Right cardiac atrium (tissue), 5 donors: ENCODE measurements at regions not wholly inside any gene's neighbourhood (a gene's known extent, or its start where the extent isn't known, plus 50 kb on each side); places are given as distances from the start of the nearest gene placed in this dataset.
"Not testable (repeated sequence)": the region's sequence is repeated elsewhere in the genome, so short reads cannot be mapped to it uniquely, and the experiment has no call there.

Source experiments
- ATAC-seq, 2 donors: fragments of 200-7000 bp; cut with Tn5 transposase; one replicate each; pipeline versions ENCODE4 v1.8.0 to v1.9.1; 2020; ENCODE audit warnings: moderate library complexity in 2 of 2, mild to moderate bottlenecking in 1 of 2
- DNase-seq, 3 donors: peaks; one replicate each; pipeline ENCODE4 v3.0.0-alpha.2; 2020
- H3K27ac ChIP-seq: one replicate; pipeline ENCODE4 v1.5.1; 2013; ENCODE audit warnings: mild to moderate bottlenecking, low read length, control low read depth, moderate library complexity
- H3K27me3 ChIP-seq: one replicate; pipeline ENCODE4 v1.6.1; 2013; ENCODE audit not compliant: control insufficient read depth, insufficient read depth
- H3K4me1 ChIP-seq: one replicate; pipeline ENCODE4 v1.6.1; 2013; ENCODE audit warnings: low read length; ENCODE audit not compliant: control insufficient read depth, insufficient read depth
- H3K4me3 ChIP-seq: one replicate; pipeline ENCODE4 v1.5.1; 2013; ENCODE audit warnings: low read length, control low read depth
- H3K9me3 ChIP-seq: one replicate; pipeline ENCODE4 v1.6.1; 2013; ENCODE audit warnings: low read length; ENCODE audit not compliant: control insufficient read depth
- WGBS: extraction: QIAGEN DNeasy Blood & Tissue Kit; methylation state at CpG from one replicate; pipeline ENCODE4 v1.1.7; 2013; 5-methylcytosine and 5-hydroxymethylcytosine counted together
- intact Hi-C, 4 donors: fragments of 100-400 bp; cut with DNase I; formaldehyde crosslinking; loops; one replicate each; pipeline versions ENCODE4 v1.11.0 to v1.14.0; 2022 to 2023
- donor health status: healthy with polysubstance abuse.
- donor health status: DM: no; HTN: yes; CAD: no.
- donor health status: DM: no; HTN: no; CAD: no.
- donor health status: DM: no; HTN: yes; CAD: no; lungs with severe emphysema.
- donor health status: DM: yes; HTN: yes; CAD: no.

- intact Hi-C loops, result no loop called here
- H3K9me3 ChIP-seq, result no peaks in the 10 kb centered on the region
- ATAC-seq, result no peak
Observed at GRCh38 chr13:58300224-58300623, 668.7 kb downstream of the PCDH17 start.

DNA sequence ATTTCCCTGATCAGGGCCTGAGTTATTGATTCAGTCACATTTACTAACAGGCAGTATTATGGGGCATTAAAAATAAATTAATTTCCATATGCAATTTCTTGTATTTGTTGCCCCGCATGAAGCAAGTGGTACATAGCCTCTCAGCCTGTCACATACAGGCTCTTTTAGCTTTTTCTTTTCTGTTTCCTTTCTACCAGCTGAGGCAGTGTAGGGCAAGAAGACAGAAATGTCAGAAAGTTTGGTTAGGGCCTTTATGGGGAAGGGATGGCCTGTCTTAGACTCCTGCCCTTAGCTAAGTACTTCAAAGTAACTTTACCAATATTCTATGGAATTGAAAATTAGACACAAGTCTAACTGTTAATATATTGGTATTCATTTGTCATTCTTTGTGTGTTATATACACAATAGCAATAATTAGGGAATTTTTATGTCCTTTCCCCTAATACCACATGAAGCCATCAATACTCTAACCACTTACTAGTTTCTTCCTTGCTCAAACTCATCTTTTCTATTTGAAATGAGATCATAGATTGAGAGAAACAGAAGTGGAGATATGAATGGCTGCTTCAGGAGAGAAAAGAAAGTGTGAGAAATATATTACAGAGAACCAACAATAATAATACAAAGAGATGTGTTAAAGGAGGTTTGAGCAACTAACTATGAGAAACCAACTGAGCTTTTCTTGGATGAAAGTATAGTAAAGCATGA lies 669.6 kb downstream of the PCDH17 start:
- Histone ChIP-seq H3K9me3 (no peaks in the 10 kb centered on the region), H3K27ac (no peak overlapping the region), H3K4me3 (no peak overlapping the region), H3K4me1 (no peaks in the 10 kb centered on the region), H3K27me3 (no peaks in the 10 kb centered on the region)
- WGBS, result 93% methylated on average over 1 of the region's 1 CpG
- ATAC-seq, result no peak
- DNase-seq, result no peak
- intact Hi-C loops, result no loop called here

More at GRCh38 chr13:58300224-58300623, 668.7 kb downstream of the PCDH17 start:
- DNase-seq, result no peak
- Histone ChIP-seq H3K4me1 (no peaks in the 10 kb centered on the region), H3K27ac (no peak overlapping the region), H3K27me3 (no peaks in the 10 kb centered on the region), H3K4me3 (no peak overlapping the region)

DNA sequence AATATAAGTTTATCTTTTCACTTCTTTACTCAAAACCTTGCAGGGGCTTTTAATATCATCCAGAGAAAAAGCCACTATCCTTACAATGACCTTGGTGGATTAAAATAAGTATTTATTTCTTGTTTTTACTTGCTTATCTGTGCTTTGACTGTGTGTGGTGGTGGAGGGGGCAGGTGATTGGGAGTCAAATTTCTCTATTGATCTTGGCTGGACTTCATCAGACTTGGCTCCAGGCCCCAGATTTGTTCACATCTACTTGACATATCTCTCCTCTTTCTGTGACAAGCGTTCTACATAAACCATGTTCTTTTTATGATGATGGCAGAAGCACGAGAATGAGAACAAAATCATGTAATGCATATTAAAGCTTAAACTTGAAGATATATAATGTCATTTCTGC lies 670.8 kb downstream of the PCDH17 start:
- ATAC-seq (no peak), DNase-seq (no peak)
- Histone ChIP-seq H3K4me1 (no peaks in the 10 kb centered on the region), H3K9me3 (no peaks in the 10 kb centered on the region), H3K4me3 (no peak overlapping the region), H3K27me3 (no peaks in the 10 kb centered on the region), H3K27ac (no peak overlapping the region)
- 68% methylated on average over 2 of the region's 2 CpGs for WGBS
- intact Hi-C loops, result no loop called here

- Histone ChIP-seq H3K27ac (no peak overlapping the region), H3K4me1 (no peaks in the 10 kb centered on the region), H3K9me3 (no peaks in the 10 kb centered on the region), H3K4me3 (no peak overlapping the region), H3K27me3 (no peaks in the 10 kb centered on the region)
- ATAC-seq, result no peak
- 97% methylated on average over 1 of the region's 1 CpG for WGBS
- no peak for DNase-seq
- intact Hi-C loops, result no loop called here
Observed at GRCh38 chr13:58306062-58306461, 674.5 kb downstream of the PCDH17 start.

- no peak overlapping the region for H3K4me3 ChIP-seq
- WGBS, result 83% methylated on average over 2 of the region's 2 CpGs
- H3K27ac ChIP-seq, result no peak overlapping the region
- no peaks in the 10 kb centered on the region for H3K4me1 ChIP-seq
- intact Hi-C loops, result no loop called here
- no peaks in the 10 kb centered on the region for H3K9me3 ChIP-seq
- no peak for DNase-seq
- H3K27me3 ChIP-seq, result no peaks in the 10 kb centered on the region
- no peak for ATAC-seq
Observed at GRCh38 chr13:58313219-58313618, 681.7 kb downstream of the PCDH17 start.

GRCh38 chr13:58318495-58319167 lies 687.1 kb downstream of the PCDH17 start:
- 96% methylated on average over 50 of the region's 50 CpGs for WGBS
- Histone ChIP-seq H3K9me3 (no peaks in the 10 kb centered on the region), H3K27me3 (no peaks in the 10 kb centered on the region), H3K4me1 (no peaks in the 10 kb centered on the region), H3K4me3 (no peak overlapping the region), H3K27ac (no peak overlapping the region)
- intact Hi-C loops, result no loop called here
- peak in 2 of 3 donors; percentile 16 to 57 for DNase-seq
- no peak for ATAC-seq

DNA sequence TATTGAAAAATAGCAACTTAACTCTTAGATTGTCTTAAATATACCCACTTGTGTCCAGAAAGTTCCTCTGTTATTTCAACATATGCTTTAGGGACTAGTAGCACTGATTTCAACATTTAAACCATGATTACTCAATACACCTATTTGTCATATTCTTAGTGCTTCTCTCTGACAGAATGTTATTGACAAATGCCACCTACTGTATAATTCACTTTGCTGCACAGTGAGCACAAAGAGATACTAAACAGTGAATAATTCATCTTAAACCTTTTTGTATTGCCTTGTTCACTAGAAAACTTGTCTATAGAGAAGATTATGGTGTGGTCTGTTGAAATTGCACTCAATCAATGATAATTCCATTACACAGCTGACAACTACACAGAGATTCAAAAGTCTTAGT lies 692.6 kb downstream of the PCDH17 start:
- intact Hi-C loops, result no loop called here
- ATAC-seq (no peak), DNase-seq (no peak)
- H3K4me1 ChIP-seq, result no peaks in the 10 kb centered on the region
- no peak overlapping the region for H3K27ac ChIP-seq
- H3K27me3 ChIP-seq, result no peaks in the 10 kb centered on the region
- no peaks in the 10 kb centered on the region for H3K9me3 ChIP-seq
- no peak overlapping the region for H3K4me3 ChIP-seq

DNA sequence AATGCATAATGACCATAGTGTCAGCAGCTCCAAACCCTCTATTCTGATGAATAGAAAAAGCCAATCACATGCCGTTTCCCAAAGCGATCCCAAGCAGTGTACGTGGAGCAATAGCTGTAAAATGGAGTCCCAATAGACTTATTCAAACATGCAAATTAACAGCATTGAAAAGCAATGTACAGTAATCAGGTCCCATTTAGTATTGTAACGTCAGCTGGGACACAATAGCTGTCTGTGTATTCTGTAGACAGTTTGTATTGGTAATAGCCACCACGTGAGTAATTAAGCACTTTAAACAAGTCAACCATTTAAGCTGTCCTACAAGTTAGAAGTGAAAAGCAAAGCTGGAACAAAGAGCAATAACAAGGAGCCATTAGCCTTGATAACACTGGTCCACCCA lies 698.2 kb downstream of the PCDH17 start:
- DNase-seq (no peak), ATAC-seq (no peak)
- intact Hi-C loops, result no loop called here
- H3K27me3 ChIP-seq, result no peaks in the 10 kb centered on the region
- WGBS, result 88% methylated on average over 5 of the region's 5 CpGs
- H3K4me1 ChIP-seq, result no peaks in the 10 kb centered on the region
- H3K9me3 ChIP-seq, result no peaks in the 10 kb centered on the region
- no peak overlapping the region for H3K27ac ChIP-seq
- no peak overlapping the region for H3K4me3 ChIP-seq

- intact Hi-C loops, result no loop called here
- Histone ChIP-seq H3K4me3 (no peak overlapping the region), H3K9me3 (no peaks in the 10 kb centered on the region), H3K27me3 (no peaks in the 10 kb centered on the region), H3K4me1 (no peaks in the 10 kb centered on the region), H3K27ac (no peak overlapping the region)
- no peak for DNase-seq
- no peak for ATAC-seq
Observed at GRCh38 chr13:58340895-58341294, 709.4 kb downstream of the PCDH17 start.

GRCh38 chr13:58341318-58341717 lies 709.8 kb downstream of the PCDH17 start:
- WGBS, result 92% methylated on average over 1 of the region's 1 CpG
- Histone ChIP-seq H3K4me1 (no peaks in the 10 kb centered on the region), H3K9me3 (no peaks in the 10 kb centered on the region), H3K27ac (no peak overlapping the region), H3K4me3 (no peak overlapping the region), H3K27me3 (no peaks in the 10 kb centered on the region)
- intact Hi-C loops, result no loop called here
- no peak for ATAC-seq
- no peak for DNase-seq

DNA sequence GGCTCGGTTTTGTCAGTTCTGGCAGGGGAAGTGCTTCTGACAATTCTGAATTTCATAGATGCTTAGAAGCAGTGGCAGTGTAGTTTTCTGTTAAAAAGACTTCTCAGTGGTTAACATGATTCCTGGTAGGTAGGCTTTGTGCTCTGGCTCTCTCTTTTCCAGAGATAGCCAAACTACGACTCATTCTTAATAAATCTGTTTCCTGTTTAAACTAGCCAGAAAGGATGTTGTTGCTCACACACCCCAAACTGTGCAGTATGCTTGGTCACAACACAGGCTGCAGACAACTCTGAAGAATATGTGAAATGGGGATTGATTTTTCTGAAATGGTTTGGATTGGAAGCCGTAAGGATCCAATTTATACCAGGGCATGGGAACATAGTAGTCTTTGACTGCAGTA lies 711.5 kb downstream of the PCDH17 start:
- H3K4me1 ChIP-seq, result no peaks in the 10 kb centered on the region
- ATAC-seq (no peak), DNase-seq (no peak)
- no peak overlapping the region for H3K27ac ChIP-seq
- H3K27me3 ChIP-seq, result no peaks in the 10 kb centered on the region
- H3K9me3 ChIP-seq, result no peaks in the 10 kb centered on the region
- no peak overlapping the region for H3K4me3 ChIP-seq
- intact Hi-C loops, result no loop called here
- 49% methylated on average over 3 of the region's 3 CpGs for WGBS

GRCh38 chr13:58352100-58352499 lies 720.6 kb downstream of the PCDH17 start:
- 91% methylated on average over 9 of the region's 9 CpGs for WGBS
- intact Hi-C loops, result not testable (repeated sequence)

More at GRCh38 chr13:58352100-58352499, 720.6 kb downstream of the PCDH17 start:
- H3K27me3 ChIP-seq, DNase-seq, H3K9me3 ChIP-seq, H3K4me3 ChIP-seq, H3K27ac ChIP-seq, ATAC-seq, H3K4me1 ChIP-seq: not testable (repeated sequence)
